CD4-positive, alpha-beta T cell (primary cell): ENCODE measurements at regions not wholly inside any gene's neighbourhood (a gene's known extent, or its start where the extent isn't known, plus 50 kb on each side); places are given as distances from the start of the nearest gene placed in this dataset.

Experiments
- ATAC-seq: fragments of 200-7000 bp; cut with Tn5 transposase; one replicate; pipeline ENCODE4 v1.10.0; 2022; ENCODE audit warnings: mild to moderate bottlenecking; ENCODE audit not compliant: poor library complexity
- CTCF ChIA-PET: fragments of 350-600 bp; sonication (Branson Sonifier 250); formaldehyde crosslinking; loops from one replicate; lab custom pipeline; 2021; ENCODE audit warnings: antibody characterized with exemption, inconsistent platforms; lab: Charles Lee
- POLR2A ChIA-PET: fragments of 350-600 bp; sonication (Branson Sonifier 250); formaldehyde crosslinking; loops from one replicate; lab custom pipeline; 2021; ENCODE audit warnings: antibody characterized with exemption, inconsistent platforms; lab: Charles Lee
- DNase-seq, 14 experiments: peaks; one replicate each; pipeline ENCODE4 v3.0.0-alpha.2; 2013 to 2020; ENCODE audit warnings: mixed read lengths in 2 of 14
- H3K27ac ChIP-seq, 2 donors: one replicate each; pipeline versions ENCODE4 v1.5.1 to v1.7.0; 2013; ENCODE audit warnings: low read length in 2 of 2, low read depth in 1 of 2, mild to moderate bottlenecking in 1 of 2
- H3K27me3 ChIP-seq, 2 experiments: 1 replicate in 1 of 2; 2 replicates in 1 of 2; pipeline versions ENCODE4 v1.6.1 to v1.7.0; 2013; ENCODE audit warnings: low read length in 2 of 2, control low read depth in 1 of 2, mild to moderate bottlenecking in 1 of 2, moderate library complexity in 1 of 2; ENCODE audit not compliant: insufficient read depth in 2 of 2, control insufficient read depth in 1 of 2
- H3K36me3 ChIP-seq: one replicate; pipeline ENCODE4 v1.6.1; 2013; ENCODE audit warnings: low read length, control low read depth; ENCODE audit not compliant: insufficient read depth
- H3K4me1 ChIP-seq: one replicate; pipeline ENCODE4 v1.6.1; 2013; ENCODE audit warnings: low read length, control low read depth; ENCODE audit not compliant: insufficient read depth
- H3K4me3 ChIP-seq: one replicate; pipeline ENCODE4 v1.5.1; 2013; ENCODE audit warnings: mild to moderate bottlenecking, low read length, moderate library complexity
- H3K9me3 ChIP-seq, 2 experiments: 1 replicate in 1 of 2; 2 replicates in 1 of 2; pipeline versions ENCODE4 v1.6.1 to v1.7.0; 2013; ENCODE audit warnings: low read length in 2 of 2, mild to moderate bottlenecking in 2 of 2, control low read depth in 1 of 2, moderate library complexity in 1 of 2; ENCODE audit not compliant: control insufficient read depth in 1 of 2, insufficient read depth in 1 of 2
- H3K27ac Mint-ChIP-seq: one replicate; pipeline ENCODE4 v1.8.0; 2020; ENCODE audit warnings: mixed read lengths
- H3K27me3 Mint-ChIP-seq: one replicate; pipeline ENCODE4 v1.8.0; 2021; ENCODE audit warnings: mixed read lengths
- H3K36me3 Mint-ChIP-seq: one replicate; pipeline ENCODE4 v1.8.0; 2021; ENCODE audit warnings: low read depth, mixed read lengths
- H3K4me1 Mint-ChIP-seq: one replicate; pipeline ENCODE4 v1.8.0; 2021; ENCODE audit warnings: low read depth, mixed read lengths
- H3K4me3 Mint-ChIP-seq: one replicate; pipeline ENCODE4 v1.8.0; 2020; ENCODE audit warnings: mild to moderate bottlenecking, mixed read lengths
- H3K9me3 Mint-ChIP-seq: one replicate; pipeline ENCODE4 v1.8.0; 2020; ENCODE audit warnings: mixed read lengths
- CTCF ChIP-seq: fragments of 200-600 bp; IDR thresholded peaks from one replicate; pipeline ENCODE4 v1.8.0; 2022; ENCODE audit warnings: antibody characterized with exemption, mild to moderate bottlenecking
- intact Hi-C, 2 experiments: fragments of 100-400 bp; cut with DNase I in 1 of 2; cut with micrococcal nuclease in 1 of 2; formaldehyde crosslinking; loops; one replicate each; pipeline versions ENCODE4 v1.15.1 to v1.9.0; 2023 to 2025; cut with DNase I, micrococcal nuclease

- ChIA-PET CTCF (interaction anchor here (0.7 kb wide), 1 partner anchor 39 kb away, joined by 3 read pairs; no protein-coding TSS in a partner anchor), POLR2A (no interaction called here)
- Histone ChIP-seq H3K4me1 (no peaks in the 10 kb centered on the region), H3K27ac (no peak overlapping the region), H3K27me3 (no peaks in the 10 kb centered on the region), H3K9me3 (no peaks in the 10 kb centered on the region), H3K36me3 (no peaks in the 10 kb centered on the region), H3K4me3 (no peak overlapping the region)
- H3K9me3 Mint-ChIP-seq = no peaks in the 10 kb centered on the region
- no peak for TF ChIP-seq CTCF
- H3K36me3 Mint-ChIP-seq = no peaks in the 10 kb centered on the region
- no peak for DNase-seq
- no peak for ATAC-seq
- H3K4me1 Mint-ChIP-seq = no peaks in the 10 kb centered on the region
- H3K27ac Mint-ChIP-seq = no peak overlapping the region
- no peak overlapping the region for H3K4me3 Mint-ChIP-seq
- H3K27me3 Mint-ChIP-seq = no peaks in the 10 kb centered on the region
- intact Hi-C loops = no loop called here
These were observed 196.1 kb upstream of the TLE3 start for GRCh38 chr15:70293591-70294470.

GRCh38 chr15:70293138-70293537 lies 195.4 kb upstream of the TLE3 start:
- Mint-ChIP-seq H3K36me3 (no peaks in the 10 kb centered on the region), H3K27ac (no peak overlapping the region), H3K9me3 (no peaks in the 10 kb centered on the region), H3K4me3 (no peak overlapping the region), H3K4me1 (no peaks in the 10 kb centered on the region), H3K27me3 (no peaks in the 10 kb centered on the region)
- H3K36me3 ChIP-seq = no peaks in the 10 kb centered on the region
- H3K27me3 ChIP-seq = no peaks in the 10 kb centered on the region
- H3K4me3 ChIP-seq = no peak overlapping the region
- TF ChIP-seq CTCF = no peak
- no peak overlapping the region for H3K27ac ChIP-seq
- no peak for ATAC-seq
- no peaks in the 10 kb centered on the region for H3K4me1 ChIP-seq
- no peak for DNase-seq
- no peaks in the 10 kb centered on the region for H3K9me3 ChIP-seq
- POLR2A ChIA-PET = no interaction called here
- CTCF ChIA-PET = interaction anchor here (0.7 kb wide), 1 partner anchor 39 kb away, joined by 3 read pairs; no protein-coding TSS in a partner anchor
- intact Hi-C loops = no loop called here

GRCh38 chr15:70292076-70292760 lies 194.5 kb upstream of the TLE3 start:
- Mint-ChIP-seq H3K4me1 (no peaks in the 10 kb centered on the region), H3K4me3 (no peak overlapping the region), H3K27me3 (no peaks in the 10 kb centered on the region), H3K9me3 (no peaks in the 10 kb centered on the region), H3K27ac (no peak overlapping the region), H3K36me3 (no peaks in the 10 kb centered on the region)
- TF ChIP-seq CTCF = no peak
- no peak for ATAC-seq
- Histone ChIP-seq H3K27me3 (no peaks in the 10 kb centered on the region), H3K27ac (no peak overlapping the region), H3K36me3 (no peaks in the 10 kb centered on the region), H3K9me3 (no peaks in the 10 kb centered on the region), H3K4me1 (no peaks in the 10 kb centered on the region), H3K4me3 (no peak overlapping the region)
- ChIA-PET POLR2A (no interaction called here), CTCF (no interaction called here)
- DNase-seq = no peak
- intact Hi-C loops = no loop called here
